HUES48 (cell line): ENCODE measurements at regions not wholly inside any gene's neighbourhood (a gene's known extent, or its start where the extent isn't known, plus 50 kb on each side); places are given as distances from the start of the nearest gene placed in this dataset.

ENCODE experiments used
- H3K27ac ChIP-seq: one replicate; pipeline ENCODE4 v1.7.0; 2013; ENCODE audit warnings: low read depth, low read length, inconsistent platforms
- H3K27me3 ChIP-seq: 2 replicates; pipeline ENCODE4 v1.6.1; 2013; ENCODE audit warnings: mild to moderate bottlenecking, low read length; ENCODE audit not compliant: control insufficient read depth, insufficient read depth
- H3K36me3 ChIP-seq: 2 replicates; pipeline ENCODE4 v1.6.1; 2013; ENCODE audit warnings: low read length; ENCODE audit not compliant: control insufficient read depth, insufficient read depth
- H3K4me1 ChIP-seq: 2 replicates; pipeline ENCODE4 v1.6.1; 2013; ENCODE audit warnings: mild to moderate bottlenecking, low read length; ENCODE audit not compliant: control insufficient read depth, insufficient read depth
- H3K4me3 ChIP-seq: 2 replicates; pipeline ENCODE4 v1.5.1; 2013; ENCODE audit warnings: mild to moderate bottlenecking, low read depth, low read length
- H3K9ac ChIP-seq: 2 replicates; pipeline ENCODE4 v1.6.1; 2013; ENCODE audit warnings: mild to moderate bottlenecking, low read depth, low read length, moderate library complexity
- H3K9me3 ChIP-seq: 2 replicates; pipeline ENCODE4 v1.6.1; 2013; ENCODE audit warnings: low read length; ENCODE audit not compliant: control insufficient read depth, insufficient read depth

DNA sequence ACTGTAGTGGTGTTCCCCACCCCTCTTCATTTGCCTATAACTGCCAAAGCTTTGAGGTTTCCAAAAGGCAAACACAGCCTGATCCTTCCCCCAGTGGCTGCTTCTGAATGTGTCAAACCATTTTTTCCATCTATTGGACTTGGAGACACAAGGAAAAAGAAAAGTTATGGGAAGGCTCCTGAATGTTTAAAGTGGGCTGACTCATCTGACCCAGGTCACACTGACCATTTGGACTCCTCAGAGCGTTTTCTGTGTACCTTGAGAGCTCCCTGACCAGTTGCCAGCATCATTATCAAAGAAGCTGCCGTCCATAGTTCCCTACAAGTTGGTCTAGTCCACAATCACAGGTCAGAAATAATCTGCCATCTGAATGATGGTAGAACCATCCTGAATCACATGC lies 123.4 kb upstream of the COL3A1 start:
- Histone ChIP-seq H3K27ac (no peak overlapping the region), H3K9ac (no peak overlapping the region), H3K9me3 (no peaks in the 10 kb centered on the region), H3K36me3 (no peaks in the 10 kb centered on the region), H3K4me1 (no peaks in the 10 kb centered on the region), H3K27me3 (no peaks in the 10 kb centered on the region), H3K4me3 (no peak overlapping the region)

DNA sequence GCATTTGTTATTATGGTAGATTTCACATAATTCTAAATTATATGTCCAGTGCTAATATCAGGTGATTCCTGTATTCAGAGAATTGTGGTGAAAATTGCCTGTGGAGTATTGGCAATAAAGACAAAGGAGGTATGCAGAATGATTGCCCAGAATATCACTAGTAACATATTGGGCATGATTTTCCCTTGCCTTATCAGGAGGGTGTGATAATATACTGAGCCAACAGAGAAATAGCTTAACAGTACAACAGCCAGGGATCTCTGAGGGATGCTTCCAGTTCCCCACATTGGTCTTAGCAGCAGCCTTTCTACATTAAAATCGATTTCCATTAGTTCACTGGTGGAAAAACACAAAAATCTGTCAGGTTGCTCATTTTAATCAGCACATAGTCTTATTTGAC lies 122.9 kb upstream of the COL3A1 start:
- no peaks in the 10 kb centered on the region for H3K9me3 ChIP-seq
- no peak overlapping the region for H3K9ac ChIP-seq
- H3K36me3 ChIP-seq: no peaks in the 10 kb centered on the region
- H3K4me1 ChIP-seq: no peaks in the 10 kb centered on the region
- H3K27me3 ChIP-seq: no peaks in the 10 kb centered on the region
- H3K27ac ChIP-seq: no peak overlapping the region
- no peak overlapping the region for H3K4me3 ChIP-seq

DNA sequence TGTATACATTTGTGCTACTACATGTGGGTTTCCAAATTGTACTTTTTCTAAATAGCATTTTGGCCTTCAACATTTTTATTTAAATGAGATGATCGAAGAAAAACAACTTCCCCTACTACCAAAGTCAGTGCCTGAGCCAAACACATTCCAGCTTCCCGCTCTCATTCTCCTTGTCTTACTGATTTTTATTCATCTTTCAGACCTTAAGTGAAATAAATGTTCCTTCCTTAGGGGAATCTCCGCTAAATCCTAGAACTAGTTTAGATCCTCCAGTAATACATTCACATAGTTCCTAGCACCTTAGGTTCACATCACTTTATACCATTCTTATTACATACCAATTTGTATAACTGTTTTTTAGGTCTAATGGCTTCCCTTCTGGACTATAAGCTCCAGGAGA lies 122.3 kb upstream of the COL3A1 start:
- H3K36me3 ChIP-seq: no peaks in the 10 kb centered on the region

DNA sequence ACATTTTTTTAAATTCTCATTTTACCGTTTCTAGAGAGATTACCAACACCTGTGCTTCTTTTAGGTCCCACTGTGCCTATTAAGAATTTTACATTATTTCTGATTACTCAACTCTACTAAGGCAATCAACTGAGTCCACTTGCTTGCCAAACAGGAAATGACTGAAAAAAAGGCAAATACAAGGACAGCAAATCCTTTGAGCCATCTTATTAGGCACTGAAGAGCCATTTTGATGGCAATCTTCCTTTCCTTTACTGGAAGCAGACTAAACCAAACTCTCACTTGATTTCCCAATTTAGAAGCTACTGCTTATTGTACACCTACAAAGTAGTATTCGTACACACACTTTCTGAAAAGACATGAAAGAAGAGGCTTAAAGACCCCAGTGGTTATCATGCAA lies 121.4 kb upstream of the COL3A1 start:
- Histone ChIP-seq H3K36me3 (no peaks in the 10 kb centered on the region), H3K27ac (no peak overlapping the region), H3K4me1 (no peaks in the 10 kb centered on the region), H3K27me3 (no peaks in the 10 kb centered on the region), H3K9ac (no peak overlapping the region), H3K9me3 (no peaks in the 10 kb centered on the region), H3K4me3 (no peak overlapping the region)

More for the DNA sequence above, 122.3 kb upstream of the COL3A1 start:
- Histone ChIP-seq H3K27ac (no peak overlapping the region), H3K4me3 (no peak overlapping the region), H3K27me3 (no peaks in the 10 kb centered on the region), H3K9ac (no peak overlapping the region), H3K4me1 (no peaks in the 10 kb centered on the region), H3K9me3 (no peaks in the 10 kb centered on the region)

DNA sequence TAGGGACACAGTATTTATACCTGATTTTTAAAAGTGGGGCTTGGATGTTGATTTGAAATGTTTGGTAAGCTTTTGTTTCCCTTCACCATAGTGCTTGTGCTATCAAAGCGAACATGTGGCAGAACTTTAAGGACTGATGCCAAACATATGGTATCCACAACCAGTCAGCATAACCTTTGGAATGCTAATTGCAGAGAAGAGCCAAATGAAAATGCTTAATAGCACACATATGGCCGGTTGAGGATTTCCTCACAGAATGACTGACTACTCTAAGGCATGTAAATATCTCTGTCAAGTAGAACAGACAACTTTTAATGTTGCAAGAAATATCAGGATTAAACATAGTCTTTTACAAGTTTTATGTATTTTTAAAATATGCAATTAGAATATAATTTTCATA lies 120.9 kb upstream of the COL3A1 start:
- Histone ChIP-seq H3K36me3 (no peaks in the 10 kb centered on the region), H3K4me3 (no peak overlapping the region), H3K27me3 (no peaks in the 10 kb centered on the region), H3K4me1 (no peaks in the 10 kb centered on the region), H3K27ac (no peak overlapping the region), H3K9ac (no peak overlapping the region), H3K9me3 (no peaks in the 10 kb centered on the region)

- no peak overlapping the region for H3K9ac ChIP-seq
- no peak overlapping the region for H3K4me3 ChIP-seq
- H3K9me3 ChIP-seq: no peaks in the 10 kb centered on the region
- no peaks in the 10 kb centered on the region for H3K27me3 ChIP-seq
- no peaks in the 10 kb centered on the region for H3K36me3 ChIP-seq
- no peak overlapping the region for H3K27ac ChIP-seq
- no peaks in the 10 kb centered on the region for H3K4me1 ChIP-seq
Measured at GRCh38 chr2:188865681-188866080, 108.5 kb upstream of the COL3A1 start.

DNA sequence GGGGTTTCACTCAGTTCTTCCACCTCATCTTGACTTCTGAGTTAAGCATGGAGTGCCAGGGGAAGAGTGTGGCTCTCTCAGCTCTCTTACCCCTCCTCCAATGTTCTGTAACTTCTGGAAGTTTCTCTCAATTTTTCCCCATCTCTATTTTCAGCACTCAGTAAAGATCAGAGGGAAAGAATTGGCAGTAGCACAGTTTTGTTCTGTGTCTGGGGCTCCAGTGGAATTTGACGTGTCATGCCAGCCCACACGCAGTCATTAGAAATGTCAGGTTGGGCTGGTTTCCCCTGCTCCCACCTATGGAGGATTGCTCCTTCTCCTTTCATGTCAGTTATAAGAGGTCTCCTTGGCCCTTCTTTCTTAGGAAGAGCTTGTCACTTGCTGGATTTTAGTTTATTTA lies 104.6 kb upstream of the COL3A1 start:
- Histone ChIP-seq H3K4me1 (no peaks in the 10 kb centered on the region), H3K9ac (no peak overlapping the region), H3K36me3 (no peaks in the 10 kb centered on the region), H3K27ac (no peak overlapping the region), H3K27me3 (no peaks in the 10 kb centered on the region), H3K9me3 (no peaks in the 10 kb centered on the region), H3K4me3 (no peak overlapping the region)

DNA sequence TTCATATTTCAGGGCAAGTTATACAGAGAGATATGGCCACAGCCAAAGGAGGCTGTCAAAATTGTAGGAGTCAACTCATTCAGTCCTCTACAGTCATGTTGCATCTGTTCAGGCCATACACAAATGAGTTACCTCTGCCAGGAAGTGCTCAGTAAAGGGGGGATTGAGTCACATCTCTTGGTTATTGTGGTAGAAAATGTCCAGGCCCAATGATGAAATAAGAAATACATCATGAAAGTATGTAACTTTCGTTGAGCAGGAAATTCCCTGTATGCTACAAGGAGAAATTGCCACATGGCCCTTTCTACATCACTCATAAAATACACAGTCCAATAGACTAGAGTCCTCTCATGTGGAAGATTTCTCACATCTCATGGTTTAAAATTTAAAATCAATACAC lies 103.9 kb upstream of the COL3A1 start:
- H3K9ac ChIP-seq: no peak overlapping the region
- no peaks in the 10 kb centered on the region for H3K9me3 ChIP-seq
- H3K4me3 ChIP-seq: no peak overlapping the region
- no peaks in the 10 kb centered on the region for H3K36me3 ChIP-seq
- no peaks in the 10 kb centered on the region for H3K4me1 ChIP-seq
- H3K27me3 ChIP-seq: no peaks in the 10 kb centered on the region
- no peak overlapping the region for H3K27ac ChIP-seq

GRCh38 chr2:188875104-188875503 lies 99.1 kb upstream of the COL3A1 start:
- Histone ChIP-seq H3K27me3 (no peaks in the 10 kb centered on the region), H3K27ac (no peak overlapping the region), H3K36me3 (no peaks in the 10 kb centered on the region), H3K4me3 (no peak overlapping the region), H3K4me1 (no peaks in the 10 kb centered on the region), H3K9me3 (no peaks in the 10 kb centered on the region), H3K9ac (no peak overlapping the region)

GRCh38 chr2:188878716-188879115 lies 95.5 kb upstream of the COL3A1 start:
- H3K27ac ChIP-seq: no peak overlapping the region
- no peaks in the 10 kb centered on the region for H3K36me3 ChIP-seq
- no peaks in the 10 kb centered on the region for H3K4me1 ChIP-seq
- no peaks in the 10 kb centered on the region for H3K9me3 ChIP-seq
- no peaks in the 10 kb centered on the region for H3K27me3 ChIP-seq
- H3K4me3 ChIP-seq: no peak overlapping the region
- H3K9ac ChIP-seq: no peak overlapping the region

DNA sequence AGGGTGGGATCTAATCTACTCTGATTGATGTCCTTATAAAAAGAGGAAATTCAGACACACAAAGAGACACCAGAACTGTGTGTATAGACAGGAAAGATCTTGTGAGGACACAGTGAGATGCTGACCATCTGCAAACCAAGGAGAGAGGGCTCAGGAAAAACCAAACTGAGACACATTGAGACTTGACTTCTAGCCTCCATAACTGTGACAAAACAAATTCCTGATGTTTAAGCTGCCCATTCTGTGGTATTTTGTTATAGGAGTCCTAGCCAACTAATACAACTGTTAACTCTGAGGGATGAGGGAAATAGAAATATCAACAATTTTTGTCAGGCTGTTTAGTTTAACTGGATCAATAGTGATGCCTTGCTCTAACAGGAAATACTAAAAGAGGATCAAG lies 93.4 kb upstream of the COL3A1 start:
- Histone ChIP-seq H3K4me1 (no peaks in the 10 kb centered on the region), H3K27ac (no peak overlapping the region), H3K9ac (no peak overlapping the region), H3K27me3 (no peaks in the 10 kb centered on the region), H3K4me3 (no peak overlapping the region), H3K36me3 (no peaks in the 10 kb centered on the region), H3K9me3 (no peaks in the 10 kb centered on the region)

DNA sequence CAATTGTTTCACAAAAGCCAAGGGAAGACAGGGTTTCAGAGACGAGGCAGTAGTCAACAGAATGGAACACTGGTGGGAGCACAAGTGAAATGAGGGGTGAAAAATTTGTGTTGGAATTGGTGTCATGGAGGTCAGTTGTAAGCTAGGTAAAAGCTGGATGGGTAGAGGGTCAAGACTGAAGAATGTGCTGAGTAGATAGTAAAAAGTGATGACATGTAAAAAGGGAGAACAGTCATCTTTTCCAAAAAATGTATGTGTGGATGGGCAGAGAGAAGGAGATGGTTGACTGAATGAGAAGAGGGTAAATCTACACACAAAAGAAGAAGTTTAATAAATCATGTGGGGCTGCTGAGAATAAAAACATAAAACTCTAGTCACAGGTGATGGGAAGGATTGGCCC lies 92.7 kb upstream of the COL3A1 start:
- Histone ChIP-seq H3K27ac (no peak overlapping the region), H3K27me3 (no peaks in the 10 kb centered on the region), H3K9ac (no peak overlapping the region), H3K4me3 (no peak overlapping the region), H3K36me3 (no peaks in the 10 kb centered on the region), H3K4me1 (no peaks in the 10 kb centered on the region), H3K9me3 (no peaks in the 10 kb centered on the region)
